Activated CD8-positive, alpha-beta memory T cell treated with anti-CD3 and anti-CD28 coated beads for 48 hours (primary cell): ENCODE measurements at regions not wholly inside any gene's neighbourhood (a gene's known extent, or its start where the extent isn't known, plus 50 kb on each side); places are given as distances from the start of the nearest gene placed in this dataset.

Source experiments
- DNase-seq, 3 experiments: peaks; one replicate each; pipeline ENCODE4 v3.0.0-alpha.2; 2020; ENCODE audit warnings: low read depth in 2 of 3, low spot score in 2 of 3

DNA sequence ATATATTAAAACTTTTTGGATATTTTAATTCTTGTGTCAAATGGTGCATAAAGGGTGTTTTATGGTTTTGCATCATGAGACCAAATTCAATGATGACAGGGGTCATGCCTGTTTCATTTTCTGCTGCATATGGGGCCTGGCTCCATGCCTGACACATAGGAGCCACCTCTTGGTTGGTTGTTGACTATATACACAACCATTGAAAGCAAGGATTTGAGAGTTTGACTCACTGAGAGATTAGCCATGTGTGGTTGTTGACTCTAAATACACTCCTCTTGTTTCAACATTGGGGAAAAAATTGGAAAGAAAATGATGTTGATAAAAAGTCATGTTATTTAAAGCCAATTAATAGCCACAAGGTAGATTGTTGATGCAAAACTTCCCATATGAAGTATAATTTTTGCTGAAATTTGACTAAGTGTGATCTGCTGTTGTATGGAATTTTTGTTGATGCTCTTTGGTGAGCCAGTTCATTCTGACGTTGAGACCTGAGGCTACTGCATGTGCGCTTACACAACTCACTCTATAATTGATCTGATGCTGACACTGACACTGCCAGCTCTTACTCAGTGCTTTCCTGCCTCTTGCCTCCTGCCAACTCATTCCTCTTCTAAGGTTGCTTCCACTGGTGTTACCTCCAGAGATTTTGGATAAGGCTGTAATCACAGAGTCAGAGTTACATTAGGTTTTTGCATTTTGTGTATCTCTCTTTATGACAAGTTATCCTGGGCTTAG, 446.2 kb upstream of the SLC14A2 start:
- DNase-seq = no peak

DNA sequence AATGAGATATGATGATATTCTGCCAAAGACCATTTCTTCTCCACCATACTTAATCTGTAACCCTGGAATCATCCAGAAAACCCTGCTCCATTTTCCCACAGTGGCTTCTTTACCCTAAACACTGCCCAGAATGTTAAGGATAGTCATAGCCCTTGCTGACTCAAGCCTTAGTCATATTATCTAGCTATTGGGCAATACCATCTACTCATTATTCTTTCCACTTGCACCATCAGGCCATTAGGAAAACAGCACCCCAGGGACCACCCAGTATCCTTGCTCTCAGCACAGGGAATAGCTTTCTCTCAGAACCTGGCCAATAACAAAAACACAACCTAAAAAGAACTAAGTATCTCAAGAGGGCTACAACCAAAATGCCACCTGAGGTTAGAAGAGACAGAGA, 445.7 kb upstream of the SLC14A2 start:
- no peak for DNase-seq

DNA sequence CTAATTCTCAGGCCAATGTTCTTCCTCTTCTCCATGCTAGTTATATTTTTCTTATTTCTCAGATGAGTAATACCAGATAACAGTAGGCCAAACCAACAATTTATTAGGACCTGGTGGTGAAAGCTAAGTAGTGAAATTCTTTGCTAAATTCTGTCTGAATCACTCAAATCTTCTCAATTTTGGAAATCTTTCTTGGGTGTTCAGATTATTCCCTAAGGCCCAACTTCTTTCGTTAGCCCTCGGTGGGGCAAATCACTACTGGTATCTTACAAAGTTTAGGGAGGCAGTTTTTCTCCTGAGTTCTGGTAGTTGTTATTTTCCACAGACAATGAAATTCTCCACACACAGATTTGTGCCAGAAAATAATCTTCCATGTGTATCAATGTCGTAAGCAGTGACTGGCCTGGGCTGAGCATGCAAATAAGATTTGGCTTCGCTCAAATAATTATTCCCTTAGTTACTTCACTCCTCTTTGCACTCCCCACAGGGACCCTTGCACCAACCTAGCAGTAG, 443.5 kb upstream of the SLC14A2 start:
- no peak for DNase-seq

DNA sequence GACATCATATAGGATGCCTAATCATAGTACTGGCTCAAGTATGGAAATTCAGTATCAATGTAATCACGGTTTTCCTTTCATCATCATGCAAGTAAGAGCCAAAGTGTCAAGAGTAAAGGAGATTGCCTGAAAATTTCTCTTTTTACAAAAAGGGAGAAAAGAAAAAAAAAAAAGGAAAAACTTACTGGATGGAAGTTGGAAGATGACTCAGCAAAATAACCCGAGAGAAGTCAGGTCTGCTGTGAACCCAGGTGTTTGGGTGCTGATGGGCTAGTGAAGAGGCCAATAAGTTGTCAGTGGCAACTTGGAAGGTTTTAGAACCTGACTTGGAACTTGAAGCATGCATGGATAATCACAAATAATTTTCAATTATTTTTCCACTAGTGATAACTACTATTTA, 441.9 kb upstream of the SLC14A2 start:
- no peak for DNase-seq

DNA sequence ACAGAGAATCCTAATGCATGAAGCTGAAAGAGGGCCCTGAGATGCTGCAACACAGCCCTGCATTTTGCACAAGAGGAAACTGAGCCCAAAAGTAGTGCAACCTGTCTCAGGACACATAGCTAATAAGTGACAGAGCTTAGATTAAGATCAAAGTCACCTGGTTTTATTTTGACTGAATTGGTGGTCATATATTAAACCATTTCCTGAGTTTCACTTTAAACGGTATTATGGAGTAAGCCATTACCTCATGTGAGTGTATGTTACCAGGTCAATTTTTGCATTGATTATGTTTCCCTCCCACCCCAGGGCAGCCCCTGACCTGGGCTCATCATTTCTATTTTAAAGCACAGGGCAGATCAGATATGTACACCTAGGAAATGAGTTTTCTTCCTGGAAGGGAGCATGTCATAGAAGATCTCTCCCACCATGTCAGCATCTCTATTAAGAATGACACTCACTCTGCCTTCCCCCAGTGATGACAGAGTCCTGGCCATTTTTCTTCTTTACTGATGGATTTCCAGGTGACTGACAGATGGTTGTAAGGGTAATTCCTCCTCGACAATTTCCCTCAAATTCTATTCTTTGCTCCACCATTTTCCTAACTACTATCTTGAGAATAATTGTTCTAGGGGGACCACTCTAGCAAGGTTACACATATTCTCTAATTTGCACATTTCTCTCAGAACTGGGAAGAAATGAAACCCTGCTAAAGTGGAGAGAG, 441.3 kb upstream of the SLC14A2 start:
- DNase-seq = no peak

DNA sequence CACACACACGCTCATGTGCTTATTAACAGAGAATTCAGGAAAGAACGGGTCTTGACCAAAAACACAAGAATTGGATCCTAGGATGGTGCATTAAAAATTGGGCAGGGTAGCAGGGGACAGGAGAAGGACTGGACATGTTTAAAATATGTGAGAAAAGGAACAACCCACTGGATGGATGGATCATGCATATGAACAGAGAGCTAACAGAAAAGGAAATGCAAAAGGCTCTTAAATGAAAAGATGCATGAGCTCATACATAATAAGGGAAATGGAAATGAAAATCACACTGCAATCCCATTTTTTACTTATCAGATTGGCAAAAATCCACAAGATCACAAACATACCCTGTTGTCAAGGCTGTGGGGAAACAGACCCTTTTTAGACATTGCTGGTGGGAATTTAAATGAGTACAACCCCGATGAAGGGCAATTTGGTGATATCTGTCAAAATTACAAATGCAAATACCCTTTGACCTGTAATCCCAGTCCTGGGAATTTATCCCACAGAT, 440.6 kb upstream of the SLC14A2 start:
- DNase-seq = no peak

DNA sequence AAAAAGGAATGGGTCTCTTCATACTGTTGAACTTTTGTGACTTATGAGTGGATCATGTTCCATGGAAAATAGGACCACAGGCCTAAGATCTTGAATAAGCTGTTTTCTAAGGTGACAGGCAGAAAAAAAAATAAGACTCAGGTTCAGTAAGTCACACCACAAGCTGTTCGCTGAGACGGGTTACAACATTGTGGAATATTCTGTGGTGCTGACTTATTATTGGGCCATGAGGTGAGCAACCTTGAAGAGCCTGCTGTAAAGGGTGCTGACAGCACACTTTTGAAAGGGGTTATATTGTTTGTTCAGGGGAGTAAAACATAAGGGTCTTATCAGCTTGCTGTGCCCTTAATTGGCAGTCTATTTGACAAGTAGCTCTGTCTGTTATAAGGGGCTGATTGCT, 439.8 kb upstream of the SLC14A2 start:
- DNase-seq = no peak

DNA sequence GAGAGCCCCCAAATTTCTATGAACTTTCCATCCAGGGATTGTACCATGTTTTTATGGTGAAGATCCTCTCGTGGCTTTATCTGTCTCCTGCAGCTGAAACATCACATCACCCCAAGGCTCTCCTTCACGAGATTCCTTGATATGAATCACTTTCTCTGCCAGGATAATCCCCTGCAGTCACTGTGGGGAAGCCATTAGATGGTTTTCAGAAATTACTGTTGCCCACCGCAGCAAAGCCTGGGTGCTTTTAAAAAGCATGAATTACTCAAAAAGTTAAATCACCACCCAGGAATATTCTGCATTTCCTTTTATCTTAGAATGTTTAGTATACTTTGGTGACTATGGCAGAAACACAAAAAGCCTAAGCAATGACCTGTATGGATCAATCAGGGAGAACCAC, 428.4 kb upstream of the SLC14A2 start:
- no peak for DNase-seq

DNA sequence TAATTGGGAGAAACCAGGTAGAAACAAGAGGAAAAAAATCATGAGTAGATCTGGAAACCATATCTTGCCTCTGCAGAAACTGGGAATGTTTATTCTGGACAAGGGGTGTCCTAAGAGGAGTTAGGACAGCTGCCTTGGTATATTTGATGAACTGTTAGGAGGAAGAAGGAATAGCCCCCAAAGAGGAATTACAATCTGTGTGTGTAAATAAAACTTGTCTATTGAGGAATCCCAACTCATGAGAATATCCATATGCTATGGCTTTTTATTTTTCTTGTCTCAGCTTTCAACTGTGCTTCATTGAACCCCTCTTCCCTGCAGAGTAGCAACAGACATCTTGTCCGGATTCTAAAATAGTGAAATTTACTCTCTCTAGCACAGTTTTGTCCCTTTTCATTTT, 423.5 kb upstream of the SLC14A2 start:
- DNase-seq = no peak

DNA sequence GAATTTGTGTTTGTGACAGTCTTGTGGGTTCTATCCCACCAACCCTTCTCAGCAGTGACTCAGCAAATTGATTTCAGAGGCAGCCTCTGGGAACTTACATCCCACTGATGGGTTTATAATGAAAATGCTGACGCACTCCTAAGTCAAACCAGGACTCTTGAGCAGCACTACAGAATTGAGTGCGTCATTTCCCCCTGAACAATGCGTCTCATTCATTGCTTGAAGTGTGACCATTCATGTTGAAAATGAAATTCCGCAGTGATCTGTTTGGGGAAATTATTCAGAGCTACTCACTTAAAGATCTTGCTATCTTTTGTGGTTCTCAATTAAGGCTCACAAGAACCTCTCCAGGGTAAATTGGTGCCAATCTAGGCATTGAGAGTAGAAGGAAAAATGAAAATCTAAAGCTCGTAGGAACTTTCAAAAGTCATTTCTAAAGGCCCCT, 417.7 kb upstream of the SLC14A2 start:
- DNase-seq = no peak

DNA sequence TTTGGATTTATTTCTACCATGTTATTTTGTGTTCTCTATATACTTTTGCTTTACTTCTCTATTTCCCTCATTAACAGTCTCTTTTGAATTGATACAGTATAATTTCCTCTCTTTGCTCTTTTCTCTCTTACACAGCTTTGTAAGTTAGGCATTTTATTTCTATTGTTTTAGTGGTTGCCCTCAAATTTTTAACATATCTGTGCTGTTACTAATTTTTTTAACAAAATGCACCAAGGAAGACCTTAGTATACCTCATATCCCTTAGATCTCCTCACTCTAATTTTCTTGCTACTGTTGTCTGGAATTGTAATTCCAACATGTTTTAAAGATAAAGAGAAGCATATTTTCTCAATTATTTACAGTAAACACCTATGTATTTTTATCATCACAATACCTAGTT, 416.8 kb upstream of the SLC14A2 start:
- no peak for DNase-seq

DNA sequence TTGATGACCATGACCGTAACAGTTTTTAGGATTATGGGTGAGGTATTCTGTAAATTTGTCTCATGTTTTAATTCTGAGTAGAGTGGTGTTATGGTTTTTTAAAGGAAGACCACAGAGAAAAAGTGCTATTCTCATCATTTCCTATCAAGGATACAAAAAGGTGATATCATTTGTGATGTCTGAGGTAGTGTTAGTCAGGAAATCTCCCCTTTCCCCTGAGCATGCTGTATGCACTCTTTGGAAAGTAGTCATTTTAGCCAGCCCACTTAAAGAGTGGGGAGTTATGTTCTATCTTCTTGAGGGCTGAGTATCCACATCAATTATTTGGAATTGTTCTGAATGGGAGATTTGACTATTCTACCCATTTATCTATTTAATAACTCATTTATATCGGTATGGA, 414.2 kb upstream of the SLC14A2 start:
- no peak for DNase-seq

DNA sequence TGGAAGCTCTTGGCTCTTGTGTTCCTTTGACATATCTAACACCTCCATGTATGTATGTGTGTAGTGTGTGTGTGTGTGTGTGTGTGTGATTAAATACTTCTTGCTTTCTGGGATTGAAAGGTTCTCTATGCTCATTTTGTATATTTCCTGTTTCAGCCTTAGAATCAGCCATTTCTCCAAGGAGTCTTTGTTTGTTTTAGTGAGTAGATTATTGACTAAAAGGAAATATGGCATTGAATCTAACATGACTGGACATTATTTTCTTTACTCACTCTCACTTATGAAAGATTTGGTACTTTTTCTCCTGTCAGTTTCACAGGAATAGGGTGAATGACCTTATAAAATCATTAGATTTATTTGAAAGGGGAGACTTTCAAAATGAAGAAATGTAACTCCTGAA, 413.8 kb upstream of the SLC14A2 start:
- no peak for DNase-seq

DNA sequence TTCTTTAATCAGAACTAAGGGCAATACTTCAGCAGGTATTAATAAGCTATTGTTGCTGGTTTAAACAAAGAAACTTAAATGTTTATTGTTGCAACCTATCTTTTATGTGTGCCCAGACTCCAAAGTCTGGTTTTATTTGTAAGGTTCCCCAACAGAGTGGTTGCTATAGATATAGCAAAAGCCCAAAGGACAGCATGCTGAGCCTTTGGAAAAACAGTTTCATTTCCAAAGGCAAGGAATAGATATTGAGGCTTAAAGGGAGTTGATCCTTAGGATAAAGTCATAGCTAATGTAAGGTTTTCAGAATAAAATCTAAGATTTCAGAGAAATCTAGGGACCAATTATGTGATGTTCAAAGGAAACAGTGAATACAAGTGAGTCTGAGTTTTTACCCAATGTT, 413.2 kb upstream of the SLC14A2 start:
- no peak for DNase-seq

DNA sequence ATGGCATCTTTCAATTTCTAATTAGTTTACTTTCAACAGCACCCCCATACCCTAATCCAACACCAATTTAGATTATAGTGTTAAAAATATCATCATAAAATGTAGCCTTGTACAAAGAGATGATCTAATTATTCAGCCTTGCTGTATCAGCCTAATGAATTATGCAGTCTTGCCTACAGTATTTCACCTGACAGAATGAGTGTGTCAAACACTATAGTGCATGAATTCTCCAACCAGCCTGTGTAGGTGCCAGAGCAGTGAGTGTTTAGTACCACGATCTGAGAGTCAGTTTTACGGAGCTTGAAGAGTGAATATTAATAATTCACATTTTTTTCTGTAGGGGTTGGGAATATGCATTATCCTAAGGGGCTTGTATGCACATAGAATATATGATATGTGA, 411.6 kb upstream of the SLC14A2 start:
- no peak for DNase-seq

DNA sequence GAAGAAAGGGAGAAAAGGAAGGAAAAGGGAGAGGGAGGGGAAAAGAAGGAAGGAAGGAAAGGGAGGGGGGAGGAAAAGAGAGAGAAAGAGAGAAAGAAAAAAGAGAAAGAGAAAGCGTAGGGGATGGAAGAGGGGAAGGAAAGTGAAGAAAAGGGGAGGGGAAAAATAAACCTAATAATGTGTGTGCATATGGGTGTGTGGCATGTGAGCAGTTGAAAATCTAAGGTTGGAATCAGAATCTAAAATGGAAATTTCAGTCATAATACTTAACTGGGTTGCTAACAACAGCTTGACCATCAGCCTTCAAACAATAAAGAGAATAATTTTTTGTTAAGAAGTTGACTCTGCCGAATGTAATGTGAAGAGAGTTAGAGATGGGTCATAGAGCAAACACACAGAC, 407.9 kb upstream of the SLC14A2 start:
- DNase-seq = no peak

DNA sequence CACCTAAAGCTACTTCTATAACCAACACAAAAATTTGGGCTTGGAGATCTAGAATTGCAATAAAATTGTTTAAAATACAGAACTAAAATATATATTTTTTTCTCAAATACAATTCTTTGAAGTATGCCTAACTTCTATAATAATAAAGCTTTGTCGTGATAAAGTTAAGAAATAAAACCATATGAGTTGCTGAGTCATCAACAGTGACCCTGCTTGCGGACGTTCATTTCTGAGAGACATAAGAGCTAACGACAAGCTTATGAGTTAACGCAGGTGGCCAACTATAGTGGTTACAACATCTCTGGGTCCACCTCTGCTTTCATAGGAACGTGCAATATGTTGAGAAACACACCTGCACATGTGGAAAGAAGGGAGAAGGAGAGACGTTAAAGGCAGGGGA, 407.1 kb upstream of the SLC14A2 start:
- no peak for DNase-seq

DNA sequence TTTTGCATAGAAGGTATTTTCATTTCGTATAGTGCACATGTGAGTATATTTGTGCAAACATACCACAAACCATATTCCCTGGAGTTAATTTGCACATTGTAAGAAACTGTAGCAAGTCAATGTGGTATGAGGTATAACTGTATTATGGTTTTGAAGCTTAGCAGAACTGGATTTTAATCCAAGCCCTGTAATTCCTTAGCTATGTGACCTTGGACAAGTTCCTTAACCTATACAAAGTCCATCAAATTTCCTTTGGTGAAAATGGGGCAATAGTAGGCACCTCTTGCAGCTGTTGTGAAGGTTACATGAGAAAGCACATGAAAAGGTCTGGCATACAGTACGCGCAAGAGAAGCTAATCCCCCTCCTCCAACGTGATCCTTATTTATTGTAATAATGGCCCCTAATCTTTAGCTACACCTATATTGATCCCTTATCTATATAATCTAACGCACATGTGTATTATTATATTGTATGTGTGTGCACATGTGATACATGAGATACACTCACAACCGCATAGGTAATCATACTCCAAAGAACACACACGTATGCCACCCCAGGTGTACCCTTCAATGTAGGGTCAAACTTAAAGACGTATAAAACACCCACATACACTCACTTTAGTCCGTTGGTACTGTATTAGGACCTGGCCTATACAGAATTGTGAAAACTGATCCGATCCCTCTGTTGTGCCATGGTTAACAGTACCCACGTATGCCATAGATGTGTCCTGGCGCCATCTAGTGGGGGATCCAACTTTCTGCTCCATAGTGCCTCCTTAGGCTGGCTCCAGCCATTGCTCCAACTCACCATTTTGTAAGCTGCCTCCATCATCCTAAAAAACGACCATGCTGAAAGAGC, 402.9 kb upstream of the SLC14A2 start:
- DNase-seq = peak; percentile 17 to 58 (median 40)

DNA sequence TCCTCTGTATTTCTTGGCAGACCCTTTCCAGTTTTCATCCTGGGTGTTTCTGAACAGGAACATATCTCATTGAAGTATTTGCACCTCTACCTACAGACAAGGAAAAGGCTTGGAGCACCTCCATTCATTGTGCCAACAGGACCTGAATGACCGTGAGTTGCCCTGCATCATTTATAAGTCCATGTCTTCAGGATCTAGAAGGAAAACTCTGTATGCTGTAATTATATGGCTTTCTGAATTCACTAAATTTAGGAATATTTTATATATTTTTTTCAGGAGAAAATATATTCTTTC, 402.3 kb upstream of the SLC14A2 start:
- no peak for DNase-seq

DNA sequence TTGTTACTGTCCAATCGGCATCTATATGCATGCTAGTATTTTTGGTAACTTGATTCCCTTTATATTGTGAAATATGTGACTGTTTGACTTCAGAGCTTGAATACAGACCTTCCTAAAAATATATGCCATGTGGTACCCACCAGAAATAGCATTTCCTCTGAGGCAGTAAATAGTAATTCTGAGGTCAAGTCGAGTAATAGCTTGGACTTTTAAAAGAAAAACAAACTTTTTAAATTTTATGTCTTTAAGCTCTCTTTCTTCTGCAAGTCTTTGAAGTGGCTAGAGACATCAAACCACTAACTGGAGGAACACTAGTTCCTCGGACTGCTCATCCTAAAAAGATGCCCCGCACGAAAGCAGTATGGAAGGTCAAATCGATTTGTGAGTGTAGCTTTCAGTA, 396.8 kb upstream of the SLC14A2 start:
- no peak for DNase-seq

DNA sequence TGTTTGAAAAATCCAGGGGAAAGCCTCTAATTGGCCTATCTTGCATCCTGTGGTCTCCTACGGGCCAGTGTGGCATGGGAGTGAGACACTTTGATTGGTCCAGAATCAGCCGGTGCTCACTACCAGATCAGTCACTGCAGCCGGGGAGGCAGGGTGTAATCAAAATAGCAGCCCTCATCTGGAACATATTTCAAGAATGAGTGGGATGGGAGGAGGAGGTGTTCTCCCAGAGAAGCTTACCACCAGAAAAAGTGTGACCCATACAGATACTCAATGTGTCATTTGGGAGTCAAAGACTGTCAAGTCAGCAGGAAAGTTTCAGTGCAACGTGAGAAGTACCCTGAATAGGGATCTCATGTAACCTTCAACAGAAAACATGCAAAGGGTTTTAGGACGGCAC, 393.9 kb upstream of the SLC14A2 start:
- no peak for DNase-seq

DNA sequence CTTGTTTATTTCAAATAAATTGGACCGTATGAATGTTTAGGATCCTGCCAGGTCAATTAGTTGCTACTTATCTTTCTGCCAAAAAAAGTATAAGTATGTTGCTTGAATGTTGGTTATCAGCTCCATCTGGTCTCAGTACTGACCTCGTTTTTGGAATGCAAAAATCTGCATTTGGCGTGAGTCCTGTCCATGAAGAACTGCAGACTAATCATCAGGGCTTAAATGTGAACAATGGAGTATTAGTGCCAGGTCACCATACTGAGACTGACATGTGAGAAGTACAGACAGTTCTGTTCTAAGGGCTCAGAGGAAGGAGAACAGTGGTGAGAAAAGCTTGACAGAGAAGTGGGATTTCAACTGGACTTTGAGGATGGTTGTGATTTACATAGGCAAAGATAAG, 393.1 kb upstream of the SLC14A2 start:
- no peak for DNase-seq
